ENCODE measurements at regions not wholly inside any gene's neighbourhood (a gene's known extent, or its start where the extent isn't known, plus 50 kb on each side); places are given as distances from the start of the nearest gene placed in this dataset.

- FAIRE-seq (no peak), ATAC-seq (no peak), DNase-seq (ENCODE audit: extremely low read depth in 1 of 4, low spot score in 3 of 4) (no peak)
- in situ Hi-C loops (cut with MboI) = no loop called here
- no peak overlapping the region for H3K9ac ChIP-seq (ENCODE audit: insufficient read depth in 1 of 2, low read depth in 2 of 2, low read length in 2 of 2)
- H2AFZ ChIP-seq (ENCODE audit: low read depth, low read length) = no peak overlapping the region
- no peaks in the 10 kb centered on the region for H3K9me1 ChIP-seq (ENCODE audit: control insufficient read depth, insufficient read depth, low read length)
- H3K27me3 ChIP-seq (ENCODE audit: control insufficient read depth in 2 of 2, insufficient read depth in 2 of 2, low read length in 2 of 2) = no peaks in the 10 kb centered on the region
- 0% methylated on average over 9 of the region's 9 CpGs for WGBS (ENCODE audit: insufficient coverage, low coverage, missing lambda C conversion rate)
- POLR2A ChIA-PET = no interaction called here
- no peak overlapping the region for H3K4me3 ChIP-seq
- no peaks in the 10 kb centered on the region for H3K36me3 ChIP-seq (ENCODE audit: control insufficient read depth, insufficient read depth, low read length)
- intact Hi-C loops (cut with micrococcal nuclease) = no loop called here
- H3K9me3 ChIP-seq (replicated peaks; ENCODE audit: control insufficient read depth, insufficient read depth, low read depth, low read length) = no peaks in the 10 kb centered on the region
- TF ChIP-seq POLR3G (IDR thresholded peaks at IDR 0.05; ENCODE audit: extremely low read depth, insufficient read length, insufficient replicate concordance) (no peak), GATAD2B (IDR thresholded peaks at IDR 0.05; ENCODE audit: borderline replicate concordance) (no peak), XRCC5 (IDR thresholded peaks at IDR 0.05; ENCODE audit: low read depth, low read length) (no peak), HCFC1 (IDR thresholded peaks at IDR 0.05; ENCODE audit: low read depth, low read length) (no peak), JUNB (CRISPR knock-in tag; conservative IDR thresholded peaks at IDR 0.05) (no peak), PURB (CRISPR knock-in tag; IDR thresholded peaks at IDR 0.05; ENCODE audit: low read depth) (no peak)
- no peaks in the 10 kb centered on the region for H3K79me2 ChIP-seq (ENCODE audit: control insufficient read depth, insufficient read depth, low read length)
- no peaks in the 10 kb centered on the region for H4K20me1 ChIP-seq (replicated peaks; ENCODE audit: control insufficient read depth, insufficient read depth, low read length)
- no peaks in the 10 kb centered on the region for H3K4me1 ChIP-seq (replicated peaks in 1 of 2; ENCODE audit: control insufficient read depth in 2 of 2, insufficient read depth in 2 of 2, low read length in 2 of 2)
- no peak overlapping the region for H3K4me2 ChIP-seq (ENCODE audit: insufficient read depth, low read length)
- BruUV-seq (replicated peaks) = no TSS peak
- CTCF ChIA-PET (ENCODE audit: low intra/inter-chr PET ratio) = no interaction called here
- no peak overlapping the region for H3K27ac ChIP-seq (ENCODE audit: extremely low read depth, low read depth, low read length)
Measured at GRCh38 chr21:28636752-28637691, 355.7 kb downstream of the LTN1 start.

DNA sequence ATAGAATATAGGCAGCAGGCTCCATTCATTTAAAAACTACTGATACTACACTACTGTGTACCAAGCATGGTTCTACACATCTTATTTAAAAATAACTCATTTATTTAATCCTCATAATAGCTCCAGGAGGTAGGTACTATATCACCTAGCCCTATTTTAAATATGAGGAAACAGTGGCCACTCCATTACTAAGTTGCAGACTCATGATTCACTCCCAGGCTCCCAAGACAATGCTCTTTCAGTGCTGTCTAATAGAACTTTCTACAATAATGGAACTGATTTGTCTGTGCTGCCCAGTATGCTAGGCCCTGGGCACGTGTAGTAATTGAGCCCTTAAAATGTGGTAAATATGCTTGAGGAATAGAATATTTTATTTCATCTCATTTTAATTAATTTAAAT, 357.1 kb downstream of the LTN1 start:
- Histone ChIP-seq H4K20me1 (replicated peaks; ENCODE audit: control insufficient read depth, insufficient read depth, low read length) (no peaks in the 10 kb centered on the region), H3K27me3 (ENCODE audit: control insufficient read depth in 2 of 2, insufficient read depth in 2 of 2, low read length in 2 of 2) (no peaks in the 10 kb centered on the region), H2AFZ (ENCODE audit: low read depth, low read length) (no peak overlapping the region), H3K4me2 (ENCODE audit: insufficient read depth, low read length) (no peak overlapping the region), H3K4me3 (no peak overlapping the region), H3K27ac (ENCODE audit: extremely low read depth, low read depth, low read length) (no peak overlapping the region), H3K4me1 (replicated peaks in 1 of 2; ENCODE audit: control insufficient read depth in 2 of 2, insufficient read depth in 2 of 2, low read length in 2 of 2) (no peaks in the 10 kb centered on the region), H3K9ac (ENCODE audit: insufficient read depth in 1 of 2, low read depth in 2 of 2, low read length in 2 of 2) (no peak overlapping the region), H3K9me1 (ENCODE audit: control insufficient read depth, insufficient read depth, low read length) (no peaks in the 10 kb centered on the region), H3K79me2 (ENCODE audit: control insufficient read depth, insufficient read depth, low read length) (no peaks in the 10 kb centered on the region), H3K9me3 (replicated peaks; ENCODE audit: control insufficient read depth, insufficient read depth, low read depth, low read length) (no peaks in the 10 kb centered on the region), H3K36me3 (ENCODE audit: control insufficient read depth, insufficient read depth, low read length) (no peaks in the 10 kb centered on the region)
- ChIA-PET CTCF (ENCODE audit: low intra/inter-chr PET ratio) (no interaction called here), POLR2A (no interaction called here)
- in situ Hi-C loops (cut with MboI) = no loop called here
- 0% methylated on average over 1 of the region's 1 CpG for WGBS (ENCODE audit: insufficient coverage, low coverage, missing lambda C conversion rate)
- no TSS peak for BruUV-seq (replicated peaks)
- DNase-seq (ENCODE audit: extremely low read depth in 1 of 4, low spot score in 3 of 4) (no peak), FAIRE-seq (no peak), ATAC-seq (no peak)
- intact Hi-C loops (cut with micrococcal nuclease) = no loop called here
- TF ChIP-seq ZNF766 (CRISPR knock-in tag; conservative IDR thresholded peaks at IDR 0.05) (no peak), ZFP30 (CRISPR knock-in tag; IDR thresholded peaks at IDR 0.05; ENCODE audit: borderline replicate concordance) (no peak), NCOA1 (IDR thresholded peaks at IDR 0.05; ENCODE audit: low read depth) (no peak), ZBTB26 (CRISPR knock-in tag; IDR thresholded peaks at IDR 0.05) (no peak), MTA2 (IDR thresholded peaks at IDR 0.05; ENCODE audit: low read depth) (no peak), POU5F1 (IDR thresholded peaks at IDR 0.05; ENCODE audit: borderline replicate concordance, low read depth, low read length, partially characterized antibody) (no peak)
- TF ChIP-seq, protein P1, sequence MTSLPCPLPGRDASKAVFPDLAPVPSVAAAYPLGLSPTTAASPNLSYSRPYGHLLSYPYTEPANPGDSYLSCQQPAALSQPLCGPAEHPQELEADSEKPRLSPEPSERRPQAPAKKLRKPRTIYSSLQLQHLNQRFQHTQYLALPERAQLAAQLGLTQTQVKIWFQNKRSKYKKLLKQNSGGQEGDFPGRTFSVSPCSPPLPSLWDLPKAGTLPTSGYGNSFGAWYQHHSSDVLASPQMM (CRISPR knock-in tag; IDR thresholded peaks at IDR 0.05) = no peak
